HepG2 (cell line): ENCODE measurements at regions not wholly inside any gene's neighbourhood (a gene's known extent, or its start where the extent isn't known, plus 50 kb on each side); places are given as distances from the start of the nearest gene placed in this dataset.
A peak's percentile ranks its signal among the peaks of the same experiment; 100 is the strongest.

ENCODE experiments used
- ATF5 ChIP-seq: sonication (generic); formaldehyde crosslinking; IDR thresholded peaks from 2 replicates; pipeline ENCODE4 v1.4.0; 2020; ENCODE audit warnings: mild to moderate bottlenecking, low read depth, missing genetic modification reagents
- FIP1L1 ChIP-seq: fragments of 200-400 bp; formaldehyde crosslinking; IDR thresholded peaks from 2 replicates; pipeline ENCODE4 v1.6.1; 2018; ENCODE audit warnings: low read depth, mild to moderate bottlenecking, low read length, moderate library complexity, borderline replicate concordance; ENCODE audit not compliant: insufficient read depth
- GFI1 ChIP-seq: sonication (generic); formaldehyde crosslinking; IDR thresholded peaks from 2 replicates; pipeline ENCODE4 v1.5.0; 2020; ENCODE audit warnings: missing genetic modification reagents, mild to moderate bottlenecking, borderline replicate concordance
- HOXD1 ChIP-seq: sonication (generic); formaldehyde crosslinking; IDR thresholded peaks from 2 replicates; pipeline ENCODE4 v1.5.0; 2020; ENCODE audit warnings: missing genetic modification reagents
- KMT2A ChIP-seq: sonication (generic); formaldehyde crosslinking; IDR thresholded peaks from 2 replicates; pipeline ENCODE4 v1.4.0; 2020; ENCODE audit warnings: missing genetic modification reagents
- NR1H2 ChIP-seq: sonication (generic); formaldehyde crosslinking; IDR thresholded peaks from 2 replicates; pipeline ENCODE4 v1.8.1; 2022; ENCODE audit warnings: low read depth, missing genetic modification reagents, borderline replicate concordance
- PPARG ChIP-seq: conservative IDR thresholded peaks from 2 replicates; pipeline ENCODE4 v1.6.1; 2016; ENCODE audit warnings: missing biosample characterization, missing genetic modification reagents
- RBFOX2 ChIP-seq: fragments of 200-400 bp; formaldehyde crosslinking; IDR thresholded peaks from 2 replicates; pipeline ENCODE4 v1.6.1; 2017; ENCODE audit warnings: low read depth, mild to moderate bottlenecking, low read length
- ZBTB20 ChIP-seq: sonication (generic); formaldehyde crosslinking; IDR thresholded peaks from 2 replicates; pipeline ENCODE4 v1.8.1; 2023; ENCODE audit warnings: missing genetic modification reagents, low read depth, mild to moderate bottlenecking, borderline replicate concordance
- ZFP36 ChIP-seq: fragments of 150-350 bp; IDR thresholded peaks from 2 replicates; pipeline ENCODE4 v1.6.1; 2018; ENCODE audit warnings: borderline replicate concordance, low read length, low read depth; ENCODE audit not compliant: partially characterized antibody
- ZNF282 ChIP-seq: fragments of 450-650 bp; IDR thresholded peaks from 2 replicates; pipeline ENCODE4 v1.6.1; 2018; ENCODE audit not compliant: partially characterized antibody
- ZNF460 ChIP-seq: sonication (generic); formaldehyde crosslinking; IDR thresholded peaks from 2 replicates; pipeline ENCODE4 v1.5.1; 2020; ENCODE audit warnings: missing genetic modification reagents, mild to moderate bottlenecking, borderline replicate concordance
- ZNF850 ChIP-seq: sonication (generic); formaldehyde crosslinking; conservative IDR thresholded peaks from 2 replicates; pipeline ENCODE4 v1.9.0; 2021; ENCODE audit warnings: mild to moderate bottlenecking, missing genetic modification reagents
- TF ChIP-seq, protein P1 (sequence below): sonication (generic); formaldehyde crosslinking; IDR thresholded peaks from 2 replicates; pipeline ENCODE4 v1.4.0; 2020; ENCODE audit warnings: missing genetic modification reagents
- TF ChIP-seq, protein P2 (sequence below): sonication (generic); formaldehyde crosslinking; IDR thresholded peaks from 2 replicates; pipeline ENCODE4 v1.9.0; 2021; ENCODE audit warnings: missing genetic modification reagents, borderline replicate concordance
- TF ChIP-seq, protein P3 (sequence below): sonication (generic); formaldehyde crosslinking; IDR thresholded peaks from 2 replicates; pipeline ENCODE4 v1.4.0; 2020; ENCODE audit warnings: missing genetic modification reagents
- TF ChIP-seq, protein P4 (sequence below): sonication (generic); formaldehyde crosslinking; IDR thresholded peaks from 2 replicates; pipeline ENCODE4; 2020; ENCODE audit warnings: missing genetic modification reagents, mild to moderate bottlenecking, borderline replicate concordance

GRCh38 chr7:371119-371778 is 81.3 kb downstream of the FOXL3 start (continued):
- TF ChIP-seq, protein P1, sequence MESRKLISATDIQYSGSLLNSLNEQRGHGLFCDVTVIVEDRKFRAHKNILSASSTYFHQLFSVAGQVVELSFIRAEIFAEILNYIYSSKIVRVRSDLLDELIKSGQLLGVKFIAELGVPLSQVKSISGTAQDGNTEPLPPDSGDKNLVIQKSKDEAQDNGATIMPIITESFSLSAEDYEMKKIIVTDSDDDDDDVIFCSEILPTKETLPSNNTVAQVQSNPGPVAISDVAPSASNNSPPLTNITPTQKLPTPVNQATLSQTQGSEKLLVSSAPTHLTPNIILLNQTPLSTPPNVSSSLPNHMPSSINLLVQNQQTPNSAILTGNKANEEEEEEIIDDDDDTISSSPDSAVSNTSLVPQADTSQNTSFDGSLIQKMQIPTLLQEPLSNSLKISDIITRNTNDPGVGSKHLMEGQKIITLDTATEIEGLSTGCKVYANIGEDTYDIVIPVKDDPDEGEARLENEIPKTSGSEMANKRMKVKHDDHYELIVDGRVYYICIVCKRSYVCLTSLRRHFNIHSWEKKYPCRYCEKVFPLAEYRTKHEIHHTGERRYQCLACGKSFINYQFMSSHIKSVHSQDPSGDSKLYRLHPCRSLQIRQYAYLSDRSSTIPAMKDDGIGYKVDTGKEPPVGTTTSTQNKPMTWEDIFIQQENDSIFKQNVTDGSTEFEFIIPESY (CRISPR knock-in tag), result 0 out of 2 replicates have a peak, but pooled peaks have one; percentile 45
- TF ChIP-seq ZBTB20 (CRISPR knock-in tag) (no peak), NR1H2 (CRISPR knock-in tag) (no peak), ZNF460 (CRISPR knock-in tag) (no peak), ZNF282 (no peak), KMT2A (CRISPR knock-in tag) (0 out of 2 replicates have a peak, but pooled peaks have one; percentile 23), GFI1 (CRISPR knock-in tag) (no peak), FIP1L1 (no peak), ZFP36 (no peak), ATF5 (CRISPR knock-in tag) (no peak), RBFOX2 (no peak), PPARG (CRISPR knock-in tag) (peak; percentile 54; the same call in 1 of the 2 replicates), ZNF850 (no peak), HOXD1 (CRISPR knock-in tag) (no peak)
- TF ChIP-seq, protein P2, sequence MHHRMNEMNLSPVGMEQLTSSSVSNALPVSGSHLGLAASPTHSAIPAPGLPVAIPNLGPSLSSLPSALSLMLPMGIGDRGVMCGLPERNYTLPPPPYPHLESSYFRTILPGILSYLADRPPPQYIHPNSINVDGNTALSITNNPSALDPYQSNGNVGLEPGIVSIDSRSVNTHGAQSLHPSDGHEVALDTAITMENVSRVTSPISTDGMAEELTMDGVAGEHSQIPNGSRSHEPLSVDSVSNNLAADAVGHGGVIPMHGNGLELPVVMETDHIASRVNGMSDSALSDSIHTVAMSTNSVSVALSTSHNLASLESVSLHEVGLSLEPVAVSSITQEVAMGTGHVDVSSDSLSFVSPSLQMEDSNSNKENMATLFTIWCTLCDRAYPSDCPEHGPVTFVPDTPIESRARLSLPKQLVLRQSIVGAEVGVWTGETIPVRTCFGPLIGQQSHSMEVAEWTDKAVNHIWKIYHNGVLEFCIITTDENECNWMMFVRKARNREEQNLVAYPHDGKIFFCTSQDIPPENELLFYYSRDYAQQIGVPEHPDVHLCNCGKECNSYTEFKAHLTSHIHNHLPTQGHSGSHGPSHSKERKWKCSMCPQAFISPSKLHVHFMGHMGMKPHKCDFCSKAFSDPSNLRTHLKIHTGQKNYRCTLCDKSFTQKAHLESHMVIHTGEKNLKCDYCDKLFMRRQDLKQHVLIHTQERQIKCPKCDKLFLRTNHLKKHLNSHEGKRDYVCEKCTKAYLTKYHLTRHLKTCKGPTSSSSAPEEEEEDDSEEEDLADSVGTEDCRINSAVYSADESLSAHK, result no peak
- TF ChIP-seq, protein P3, sequence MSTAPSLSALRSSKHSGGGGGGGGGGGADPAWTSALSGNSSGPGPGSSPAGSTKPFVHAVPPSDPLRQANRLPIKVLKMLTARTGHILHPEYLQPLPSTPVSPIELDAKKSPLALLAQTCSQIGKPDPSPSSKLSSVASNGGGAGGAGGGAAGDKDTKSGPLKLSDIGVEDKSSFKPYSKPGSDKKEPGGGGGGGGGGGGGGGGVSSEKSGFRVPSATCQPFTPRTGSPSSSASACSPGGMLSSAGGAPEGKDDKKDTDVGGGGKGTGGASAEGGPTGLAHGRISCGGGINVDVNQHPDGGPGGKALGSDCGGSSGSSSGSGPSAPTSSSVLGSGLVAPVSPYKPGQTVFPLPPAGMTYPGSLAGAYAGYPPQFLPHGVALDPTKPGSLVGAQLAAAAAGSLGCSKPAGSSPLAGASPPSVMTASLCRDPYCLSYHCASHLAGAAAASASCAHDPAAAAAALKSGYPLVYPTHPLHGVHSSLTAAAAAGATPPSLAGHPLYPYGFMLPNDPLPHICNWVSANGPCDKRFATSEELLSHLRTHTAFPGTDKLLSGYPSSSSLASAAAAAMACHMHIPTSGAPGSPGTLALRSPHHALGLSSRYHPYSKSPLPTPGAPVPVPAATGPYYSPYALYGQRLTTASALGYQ, result no peak
- TF ChIP-seq, protein P4, sequence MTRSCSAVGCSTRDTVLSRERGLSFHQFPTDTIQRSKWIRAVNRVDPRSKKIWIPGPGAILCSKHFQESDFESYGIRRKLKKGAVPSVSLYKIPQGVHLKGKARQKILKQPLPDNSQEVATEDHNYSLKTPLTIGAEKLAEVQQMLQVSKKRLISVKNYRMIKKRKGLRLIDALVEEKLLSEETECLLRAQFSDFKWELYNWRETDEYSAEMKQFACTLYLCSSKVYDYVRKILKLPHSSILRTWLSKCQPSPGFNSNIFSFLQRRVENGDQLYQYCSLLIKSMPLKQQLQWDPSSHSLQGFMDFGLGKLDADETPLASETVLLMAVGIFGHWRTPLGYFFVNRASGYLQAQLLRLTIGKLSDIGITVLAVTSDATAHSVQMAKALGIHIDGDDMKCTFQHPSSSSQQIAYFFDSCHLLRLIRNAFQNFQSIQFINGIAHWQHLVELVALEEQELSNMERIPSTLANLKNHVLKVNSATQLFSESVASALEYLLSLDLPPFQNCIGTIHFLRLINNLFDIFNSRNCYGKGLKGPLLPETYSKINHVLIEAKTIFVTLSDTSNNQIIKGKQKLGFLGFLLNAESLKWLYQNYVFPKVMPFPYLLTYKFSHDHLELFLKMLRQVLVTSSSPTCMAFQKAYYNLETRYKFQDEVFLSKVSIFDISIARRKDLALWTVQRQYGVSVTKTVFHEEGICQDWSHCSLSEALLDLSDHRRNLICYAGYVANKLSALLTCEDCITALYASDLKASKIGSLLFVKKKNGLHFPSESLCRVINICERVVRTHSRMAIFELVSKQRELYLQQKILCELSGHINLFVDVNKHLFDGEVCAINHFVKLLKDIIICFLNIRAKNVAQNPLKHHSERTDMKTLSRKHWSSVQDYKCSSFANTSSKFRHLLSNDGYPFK (CRISPR knock-in tag), result 0 out of 2 replicates have a peak, but pooled peaks have one; percentile 33
